Suppressor macrophage treated with lipopolysaccharide for 4 hours (primary cell): ENCODE measurements at regions not wholly inside any gene's neighbourhood (a gene's known extent, or its start where the extent isn't known, plus 50 kb on each side); places are given as distances from the start of the nearest gene placed in this dataset.

ENCODE experiments used
- DNase-seq: peaks from one replicate; pipeline ENCODE4 v3.0.0-alpha.2; 2020

DNA sequence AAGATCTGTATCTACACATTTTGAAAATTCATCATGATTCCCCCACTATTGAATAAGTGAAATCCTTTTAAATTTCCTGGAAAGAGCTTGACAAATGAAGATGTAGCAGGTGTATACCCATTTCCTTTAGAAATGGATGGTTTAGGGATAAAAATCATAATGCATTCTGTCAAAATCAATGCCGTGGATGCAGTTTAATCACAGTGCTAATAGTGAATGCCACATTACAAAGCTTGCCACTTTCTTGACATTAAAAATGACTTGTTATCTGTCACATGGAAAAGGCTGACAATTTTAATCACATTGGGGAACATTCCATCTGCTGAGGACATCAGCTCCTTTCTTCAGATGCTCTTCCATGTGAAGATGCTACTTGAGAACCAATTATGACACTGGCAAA lies 229.6 kb downstream of the GPAM start:
- DNase-seq: no peak

DNA sequence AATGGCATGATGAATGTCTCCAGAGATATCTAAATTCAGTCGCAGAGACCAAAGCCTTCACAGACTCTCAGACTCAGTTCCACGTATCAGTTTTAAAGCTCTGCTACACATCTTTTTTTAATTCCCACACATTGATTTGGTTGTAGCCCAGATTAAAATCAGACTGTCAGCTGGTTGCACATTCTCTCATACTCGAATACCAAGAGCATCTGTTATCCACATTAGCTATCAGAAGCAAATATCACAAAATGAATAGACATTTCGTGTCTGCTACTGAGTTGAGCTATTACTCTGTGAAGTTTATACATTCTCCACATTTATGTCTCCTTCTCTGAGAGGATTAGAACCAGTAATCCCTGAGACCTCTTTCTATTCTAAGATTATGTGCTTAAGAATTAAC lies 229.2 kb downstream of the GPAM start:
- DNase-seq: no peak

DNA sequence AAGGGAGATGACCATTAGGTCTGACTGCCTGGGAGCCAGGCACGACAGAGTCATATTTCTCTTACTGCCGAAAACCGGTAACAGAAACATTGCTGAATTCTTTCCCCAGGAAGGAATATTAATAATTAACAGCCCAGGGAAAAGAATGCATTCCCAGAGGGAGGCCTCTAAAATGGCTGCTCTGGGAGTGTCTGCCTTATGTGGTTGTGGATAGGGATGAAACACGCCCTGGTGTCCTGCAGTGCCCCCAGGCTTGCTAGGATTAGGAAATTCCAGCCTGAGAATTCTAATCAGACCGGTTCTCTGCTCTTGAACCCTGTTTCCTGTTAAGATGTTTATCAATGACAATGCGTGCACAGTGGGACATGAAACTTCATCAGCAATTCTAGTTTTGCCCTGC lies 226.7 kb downstream of the GPAM start:
- no peak for DNase-seq

DNA sequence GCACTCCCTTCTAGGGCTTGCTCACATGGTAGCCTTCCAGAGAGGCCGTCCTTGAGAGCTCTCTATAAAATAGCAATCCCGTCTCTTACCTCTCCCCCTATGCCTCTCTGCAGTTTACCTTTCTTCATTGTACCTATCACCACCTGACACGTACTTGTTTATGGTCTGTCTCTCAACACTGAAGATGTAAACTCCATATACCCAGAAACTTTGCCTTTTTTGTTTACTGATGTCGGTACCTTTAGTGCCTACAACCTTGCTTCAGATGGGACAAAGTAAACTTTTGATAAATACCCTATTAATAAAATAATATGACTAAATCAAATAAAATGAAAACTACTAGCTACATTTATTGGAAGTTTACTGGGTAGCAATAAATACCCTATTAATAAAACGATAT lies 220.6 kb downstream of the GPAM start:
- DNase-seq: no peak

DNA sequence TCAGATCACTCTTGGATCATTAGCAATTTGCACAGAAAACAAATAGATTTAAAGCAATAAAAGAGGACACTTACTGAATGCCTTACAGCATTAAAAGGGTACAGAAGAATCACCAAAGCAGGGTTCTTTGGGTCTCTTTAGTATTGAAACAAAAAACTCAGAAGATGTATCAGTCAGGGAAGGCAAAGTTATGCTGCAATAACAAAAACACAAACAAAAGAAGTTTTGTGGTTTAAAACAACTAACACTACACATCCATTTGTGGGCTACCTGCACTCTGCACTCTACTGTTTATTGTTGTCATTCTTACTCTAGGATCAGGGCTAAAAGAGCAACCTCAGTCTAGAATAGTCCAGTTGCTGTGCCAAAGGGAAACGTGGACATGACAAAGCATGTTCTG lies 216.4 kb downstream of the GPAM start:
- no peak for DNase-seq

DNA sequence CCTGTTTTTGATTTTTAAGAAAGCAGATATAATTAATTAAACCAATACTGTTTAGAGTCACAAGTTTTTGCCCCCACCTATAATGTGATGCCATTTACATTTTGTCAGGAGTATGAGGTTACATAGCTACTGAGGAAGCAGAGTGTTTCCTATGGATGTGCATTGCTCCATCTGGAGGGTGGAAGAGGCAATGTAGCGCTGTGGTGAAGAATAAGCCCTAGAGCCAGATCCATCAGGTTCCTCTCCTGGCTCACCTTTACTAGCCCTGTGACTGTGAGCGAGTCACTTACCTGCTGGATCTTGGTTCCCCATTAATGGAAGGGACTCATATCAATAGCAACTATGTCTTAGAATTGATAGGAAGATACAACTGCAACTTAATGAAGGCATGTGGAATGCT lies 216.0 kb downstream of the GPAM start:
- no peak for DNase-seq

DNA sequence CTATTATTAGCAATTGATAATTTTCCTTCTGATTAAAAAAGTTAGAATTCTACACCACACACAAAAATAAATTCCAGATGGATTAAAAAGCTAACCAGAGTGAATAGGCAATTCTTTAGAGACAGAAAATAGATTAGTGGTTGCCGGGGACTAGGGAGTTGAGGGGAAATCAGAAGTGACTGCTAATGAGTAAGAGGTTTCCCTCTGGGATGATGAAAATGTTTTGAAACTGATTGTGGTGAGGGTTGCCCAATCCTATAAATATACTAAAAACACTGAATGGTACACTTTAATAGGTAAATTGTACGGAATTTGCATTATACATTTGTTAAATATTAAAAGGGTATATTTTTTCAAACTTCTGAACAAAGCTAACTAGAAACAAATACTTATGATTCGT lies 214.9 kb downstream of the GPAM start:
- DNase-seq: no peak

DNA sequence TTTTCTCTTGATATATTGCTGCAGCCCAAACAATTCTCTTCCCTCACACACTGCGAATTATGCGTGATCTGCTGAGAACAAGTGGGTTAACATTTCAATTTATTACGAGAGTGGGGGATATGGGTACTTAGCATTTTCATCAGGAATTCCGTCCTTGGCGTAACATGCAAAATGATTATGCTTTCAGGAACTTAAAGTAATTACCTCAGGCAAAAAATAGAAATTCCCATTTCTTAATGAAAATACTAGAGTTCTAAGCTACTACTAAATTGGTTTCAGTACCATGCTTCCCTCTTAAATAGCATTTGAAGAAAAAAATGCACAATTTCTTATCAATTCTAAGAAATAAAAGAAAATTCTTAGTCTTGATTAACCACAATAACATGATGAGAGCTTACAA lies 213.5 kb downstream of the GPAM start:
- DNase-seq: no peak

DNA sequence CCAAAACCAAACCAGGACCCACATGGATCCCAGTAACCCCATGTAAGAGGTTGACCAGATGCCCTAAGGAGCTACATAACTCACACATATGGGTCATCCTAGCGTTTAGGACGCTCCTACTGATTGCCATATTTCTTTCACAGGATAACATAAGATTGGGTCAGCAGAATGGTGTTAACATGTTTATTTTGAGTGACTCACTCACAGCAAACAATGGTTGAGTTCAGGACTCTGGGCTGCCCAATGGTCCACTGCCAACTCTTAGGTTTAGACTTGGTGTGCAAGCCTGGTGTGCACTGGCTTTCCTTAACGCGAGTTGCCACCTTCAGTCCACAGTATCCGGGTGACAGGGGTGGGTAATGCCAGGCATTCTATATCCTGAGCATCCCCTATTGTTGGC lies 211.5 kb downstream of the GPAM start:
- DNase-seq: no peak

DNA sequence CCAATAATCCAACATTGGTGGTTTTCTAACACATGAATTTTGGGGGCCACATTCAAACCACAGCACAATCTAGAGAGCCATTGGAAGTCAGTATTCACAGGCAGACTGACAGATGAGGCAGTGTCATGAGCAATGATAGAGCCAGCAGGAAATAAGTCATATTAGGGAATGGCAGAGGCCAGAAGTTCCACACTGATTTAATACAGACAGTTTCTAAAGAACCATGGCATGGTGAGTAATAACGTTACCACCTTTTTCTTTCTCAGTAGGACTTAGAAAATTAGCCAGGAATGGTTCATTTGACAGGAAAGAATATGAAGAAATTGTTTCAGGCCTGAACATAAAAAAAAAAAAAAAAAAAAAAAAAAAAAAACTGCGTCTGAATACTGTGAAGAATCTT lies 210.3 kb downstream of the GPAM start:
- no peak for DNase-seq

DNA sequence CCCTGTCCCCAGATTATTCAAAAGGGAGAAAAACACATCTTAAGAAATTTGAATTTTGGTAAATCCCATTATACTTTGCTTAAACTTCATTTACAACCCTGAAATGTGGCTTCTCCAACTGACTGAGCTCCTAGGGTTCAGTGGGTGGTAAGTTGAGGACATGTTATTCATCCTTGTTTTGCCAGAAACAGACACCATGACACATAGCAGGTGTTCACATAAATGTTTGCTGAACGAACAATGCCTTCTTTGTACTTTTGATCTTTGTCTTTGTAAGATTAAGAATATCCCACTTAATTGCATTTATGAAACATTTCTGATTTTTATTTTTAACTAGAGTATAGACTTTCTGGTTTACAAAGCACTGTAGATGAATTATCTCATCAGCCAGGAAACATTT lies 209.7 kb downstream of the GPAM start:
- no peak for DNase-seq

DNA sequence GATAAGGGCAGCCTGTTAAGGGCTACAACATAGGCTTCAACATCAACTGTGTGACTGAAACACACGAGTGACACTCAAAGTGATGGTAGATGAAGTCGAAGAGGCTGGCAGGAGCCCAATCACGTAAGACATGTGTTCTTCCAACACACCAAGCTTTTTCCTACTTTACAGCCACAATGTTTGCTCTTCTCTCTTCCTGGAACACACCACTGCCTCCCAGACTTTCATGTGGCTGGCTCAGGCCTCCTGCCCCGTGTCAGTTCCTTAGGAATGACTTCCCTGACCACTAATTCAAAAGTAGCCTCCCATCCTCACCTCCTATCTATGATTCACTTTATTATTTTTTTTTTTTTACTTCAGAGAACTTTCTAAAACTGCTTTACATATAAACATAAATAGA lies 209.2 kb downstream of the GPAM start:
- no peak for DNase-seq

DNA sequence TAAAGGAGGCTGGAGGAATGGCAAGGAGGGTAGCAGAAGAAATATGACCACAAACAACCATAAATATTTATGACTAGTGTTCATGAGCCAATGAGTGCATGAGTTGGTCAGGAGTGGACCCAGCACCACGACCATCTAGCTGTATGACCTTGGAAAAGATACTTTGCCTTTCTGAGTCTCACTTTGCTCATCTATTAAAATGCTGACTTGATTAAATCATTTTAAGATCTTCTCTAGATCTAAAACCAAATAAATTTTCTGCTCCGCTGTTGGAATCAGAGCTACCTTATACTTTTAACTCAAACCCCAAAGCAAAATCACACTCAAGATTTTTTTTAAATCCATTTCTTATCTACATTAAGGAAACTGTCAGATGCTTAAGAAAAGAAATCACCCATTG lies 207.0 kb downstream of the GPAM start:
- DNase-seq: no peak

DNA sequence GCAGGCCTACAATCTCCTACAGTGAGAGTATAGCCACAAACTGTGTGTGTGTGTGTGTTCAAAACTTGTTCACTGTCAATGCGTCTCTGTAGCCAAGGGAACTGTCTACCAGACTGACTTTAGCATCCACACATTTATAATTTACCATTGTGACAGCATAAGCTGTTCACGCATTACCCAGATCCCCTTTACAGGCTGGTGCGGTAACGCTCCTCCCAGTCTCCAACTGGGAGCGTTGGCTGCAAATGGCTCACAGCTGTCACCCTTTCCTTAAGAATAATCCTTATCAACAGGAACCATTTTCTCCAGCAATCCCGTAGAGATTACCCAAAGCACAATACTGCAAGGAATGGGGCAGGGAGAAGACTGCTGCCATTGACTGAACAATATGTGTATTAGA lies 199.5 kb downstream of the GPAM start:
- DNase-seq: no peak

DNA sequence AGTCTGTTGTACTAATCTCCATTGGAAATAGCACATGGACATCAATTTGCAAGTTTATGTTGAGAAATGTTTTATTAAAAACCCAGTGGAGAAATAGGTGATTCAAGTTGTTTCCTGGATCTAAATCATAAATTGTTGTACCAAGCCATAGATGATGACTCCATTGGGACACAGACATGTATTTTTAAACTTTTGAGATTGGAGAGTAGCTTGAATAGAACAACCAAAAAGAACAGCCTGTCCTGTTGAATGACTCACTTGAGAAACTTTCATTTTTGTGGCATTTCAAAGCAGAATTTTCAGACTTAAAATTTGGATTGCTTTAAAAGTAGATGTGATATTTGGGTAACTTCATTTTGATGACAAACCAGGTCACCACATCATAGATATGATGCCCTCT lies 197.5 kb downstream of the GPAM start:
- no peak for DNase-seq

DNA sequence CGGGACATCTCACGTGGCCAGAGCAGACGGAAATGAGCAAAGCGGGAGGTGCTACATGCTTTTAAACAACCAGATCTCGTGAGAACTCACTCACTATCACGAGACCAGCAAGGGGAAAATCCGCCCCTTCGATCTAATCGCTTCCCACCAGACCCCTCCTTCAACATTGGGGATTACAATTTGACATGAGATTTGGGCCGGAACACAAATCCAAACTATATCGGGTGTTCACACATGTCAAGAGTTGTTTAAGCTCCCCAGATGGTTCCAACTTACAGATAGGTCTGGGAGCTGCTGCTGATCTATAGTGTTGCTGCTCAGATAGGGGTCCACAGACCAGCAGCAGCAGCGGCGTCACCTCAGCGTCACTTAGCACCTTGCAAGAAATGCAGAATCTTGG lies 194.9 kb downstream of the GPAM start:
- DNase-seq: no peak

DNA sequence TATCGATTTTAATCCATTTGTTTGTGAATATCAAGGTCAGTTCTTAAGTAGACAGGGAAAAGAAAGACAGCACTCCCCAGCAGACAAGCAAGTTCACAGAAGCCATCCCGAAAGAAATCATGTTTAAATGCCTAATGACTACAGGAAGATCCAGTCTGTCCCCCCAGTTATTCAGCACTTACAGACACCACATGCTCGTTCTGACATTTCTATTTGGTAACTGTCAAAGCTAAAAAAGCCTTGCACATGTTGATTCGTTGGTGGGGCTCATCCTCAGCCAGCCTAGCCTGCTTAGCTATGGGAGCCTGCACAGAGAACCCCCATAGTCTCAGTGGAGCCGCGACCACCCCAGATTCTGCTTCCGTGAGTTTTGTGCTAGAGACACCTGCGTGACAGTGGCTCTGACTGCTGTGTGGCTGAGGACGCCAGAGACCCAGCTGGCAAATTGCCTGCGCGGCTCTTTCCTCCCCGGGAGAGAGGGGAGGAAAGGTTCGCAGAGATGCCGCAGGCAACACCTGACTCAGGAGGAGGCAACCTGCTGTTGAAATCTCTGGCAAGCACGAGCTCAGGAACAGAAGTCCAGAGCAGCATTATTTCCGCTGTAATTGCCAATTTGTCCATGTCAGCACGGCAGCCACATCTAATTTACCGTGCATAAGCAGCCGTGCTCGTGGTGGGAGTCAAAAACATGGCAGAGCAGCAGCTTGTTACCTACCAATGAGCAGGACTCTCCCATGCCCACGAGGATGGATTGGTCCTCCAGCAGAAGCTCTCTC lies 194.2 kb downstream of the GPAM start:
- DNase-seq: no peak

DNA sequence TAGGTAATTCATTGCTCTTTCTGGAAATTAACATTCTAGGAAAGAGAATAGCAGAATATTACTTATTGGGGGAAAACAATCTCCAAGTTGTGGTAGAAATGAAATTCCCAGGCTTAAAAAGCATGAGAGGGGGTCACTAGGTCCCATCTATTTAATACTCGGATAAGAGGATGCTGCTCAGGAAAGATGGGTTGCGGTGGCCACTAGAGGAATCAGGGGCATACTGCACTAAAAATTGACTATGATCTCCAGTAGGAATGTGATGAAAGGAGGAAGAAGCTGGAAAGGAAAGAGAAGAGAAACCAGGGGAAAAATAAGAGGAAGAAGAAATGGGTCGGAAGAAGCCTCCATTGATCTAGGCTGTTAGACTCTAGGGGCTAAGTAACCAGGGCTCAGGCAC lies 192.8 kb downstream of the GPAM start:
- no peak for DNase-seq

DNA sequence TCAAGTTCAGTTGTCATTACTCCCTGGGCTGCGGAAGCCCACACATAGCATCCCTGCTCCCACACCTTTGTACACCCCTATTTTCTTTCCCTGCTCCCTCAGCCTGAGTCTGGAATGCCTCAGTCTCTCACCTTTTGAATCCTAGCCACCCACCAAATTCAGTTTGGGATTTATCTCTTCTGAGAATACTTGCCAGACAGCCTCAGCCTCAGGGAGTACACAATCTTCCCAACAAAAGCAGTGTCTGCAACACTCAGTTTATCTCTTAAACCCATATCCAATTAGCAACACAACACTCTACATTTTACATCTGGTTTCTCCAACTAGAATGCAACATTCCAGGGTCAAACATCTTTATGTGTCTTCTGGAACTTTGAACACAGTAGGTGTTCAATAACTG lies 190.2 kb downstream of the GPAM start:
- no peak for DNase-seq

DNA sequence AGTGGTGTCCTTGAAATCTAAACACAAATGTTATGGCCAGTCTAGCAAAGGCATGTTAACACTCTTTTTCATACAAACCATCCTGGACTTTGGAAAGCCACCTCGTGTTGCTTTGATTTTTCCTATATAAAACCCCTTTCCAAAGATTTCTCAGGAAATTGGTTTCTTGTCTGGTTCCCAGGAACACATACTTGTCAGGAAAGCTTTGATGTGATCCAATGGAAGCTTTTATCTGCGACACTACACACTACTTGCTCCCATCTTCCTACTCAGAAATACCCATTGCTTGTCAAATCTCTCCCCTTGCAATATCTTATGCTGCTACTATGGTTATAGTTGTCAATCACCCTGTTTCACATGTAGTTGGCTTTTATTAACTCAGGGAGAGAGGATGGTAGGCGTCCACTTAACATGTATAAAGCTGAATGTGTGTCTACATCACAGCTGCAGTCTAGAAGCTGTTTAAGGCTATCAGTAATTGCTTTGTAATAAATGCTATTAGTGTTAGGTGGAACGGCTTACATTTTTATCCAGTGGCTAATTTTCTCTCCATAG lies 189.6 kb downstream of the GPAM start:
- DNase-seq: no peak

DNA sequence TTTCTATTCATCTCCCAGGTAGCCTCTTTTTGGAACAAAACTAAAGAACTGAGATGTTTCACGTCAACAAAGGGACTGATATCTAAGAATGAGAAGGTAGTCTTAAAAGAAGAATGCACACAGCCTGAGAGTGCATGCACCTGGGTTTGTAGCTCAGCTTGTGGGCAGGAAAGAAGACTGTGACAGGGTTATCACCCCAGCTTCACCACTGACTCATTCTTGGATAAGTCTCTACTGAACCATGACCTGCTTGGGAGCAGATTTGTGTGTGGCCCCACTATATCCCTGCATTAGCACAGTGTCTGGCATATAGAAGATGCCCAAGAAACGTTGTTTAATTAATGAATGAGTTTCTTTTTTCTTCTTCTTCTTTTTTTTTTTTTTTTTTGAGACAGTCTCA lies 187.5 kb downstream of the GPAM start:
- no peak for DNase-seq

DNA sequence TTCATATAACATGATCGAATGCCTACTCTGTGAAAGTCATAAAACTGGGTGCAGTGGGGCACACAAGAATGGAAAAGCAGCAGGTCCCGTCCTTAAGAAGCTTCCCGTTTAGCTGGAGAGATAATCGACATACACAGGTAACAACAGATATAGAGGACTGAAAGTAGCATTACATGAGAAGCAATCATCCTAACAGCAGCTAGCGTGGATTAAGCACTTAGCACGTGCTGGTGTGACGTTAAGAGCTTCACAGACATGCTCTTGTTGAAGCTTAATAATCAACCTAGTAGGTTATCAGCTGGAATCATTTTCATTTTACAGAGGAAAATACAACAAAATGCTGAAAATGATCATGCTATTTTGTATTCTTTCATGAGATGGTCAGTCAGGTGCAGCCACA lies 184.8 kb downstream of the GPAM start:
- DNase-seq: no peak

DNA sequence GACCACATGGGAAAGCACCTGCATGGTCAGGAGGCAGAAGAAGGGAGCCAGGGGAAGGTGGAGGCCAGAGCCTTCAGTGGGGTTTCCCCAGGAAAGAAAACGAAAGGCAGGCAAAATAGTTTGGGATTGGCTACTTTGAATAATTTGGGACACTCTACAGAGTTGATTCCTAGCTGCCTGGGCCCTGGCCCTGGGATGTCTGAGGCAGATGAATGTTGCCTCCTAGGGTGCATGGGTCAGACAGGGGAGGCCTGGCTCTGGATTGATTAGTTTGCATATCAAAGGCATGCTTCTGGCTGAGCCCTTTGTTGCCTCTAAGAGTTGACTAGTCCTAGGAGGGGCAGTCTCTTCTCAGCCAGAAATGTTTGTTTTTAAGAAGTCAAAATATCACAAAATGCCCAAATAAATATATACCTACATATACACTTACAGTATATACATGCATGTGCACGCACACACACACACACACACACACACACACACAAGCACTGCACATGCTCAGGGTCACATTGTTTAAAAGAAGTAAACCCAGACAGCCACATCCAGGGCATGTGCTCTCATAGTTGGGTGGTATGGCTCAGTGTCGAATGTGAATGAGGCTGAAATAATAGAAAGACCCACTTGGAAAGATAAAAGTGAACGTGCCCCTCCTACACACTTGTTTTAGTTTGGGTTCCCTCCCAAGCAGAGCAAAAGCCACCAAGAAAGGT lies 184.2 kb downstream of the GPAM start:
- no peak for DNase-seq

DNA sequence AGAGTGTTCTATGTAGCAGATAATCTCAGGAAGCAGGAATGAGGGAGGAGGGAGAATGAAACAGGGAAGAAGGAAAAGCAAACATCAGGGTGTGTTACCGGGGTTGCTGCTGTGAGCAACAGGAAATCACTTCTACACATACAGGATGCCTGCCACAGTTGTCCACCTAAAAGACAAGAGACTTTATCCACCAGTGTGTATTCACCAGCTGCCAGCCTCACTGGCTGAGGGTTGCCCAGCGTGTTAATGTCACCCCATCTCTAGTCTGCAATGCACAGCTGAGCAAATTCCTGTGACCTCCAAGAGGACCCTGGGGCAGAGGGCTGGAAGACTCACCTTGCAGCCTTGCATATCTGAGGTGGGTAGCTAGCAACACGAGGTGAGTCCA lies 183.7 kb downstream of the GPAM start:
- DNase-seq: no peak

DNA sequence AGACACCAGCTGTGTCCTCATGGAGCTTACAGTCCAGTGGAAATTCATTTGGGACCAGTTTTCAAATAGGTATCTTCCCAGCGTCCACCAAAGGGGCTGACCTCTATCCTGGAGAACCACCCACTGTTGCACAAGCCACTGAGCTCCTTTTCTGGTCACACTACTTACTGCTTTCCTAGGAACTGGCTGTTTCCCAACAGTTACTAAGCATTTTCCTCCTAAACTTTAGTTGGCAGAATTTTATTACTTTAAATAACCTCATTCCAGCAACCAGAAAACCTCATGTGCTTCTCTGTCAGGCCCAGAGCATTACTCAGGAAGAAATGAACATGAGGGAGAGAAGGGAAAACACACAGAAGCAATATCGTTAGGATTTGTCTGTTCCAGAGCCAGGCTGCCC lies 183.1 kb downstream of the GPAM start:
- DNase-seq: no peak
